ENCODE measurements at regions not wholly inside any gene's neighbourhood (a gene's known extent, or its start where the extent isn't known, plus 50 kb on each side); places are given as distances from the start of the nearest gene placed in this dataset.

DNA sequence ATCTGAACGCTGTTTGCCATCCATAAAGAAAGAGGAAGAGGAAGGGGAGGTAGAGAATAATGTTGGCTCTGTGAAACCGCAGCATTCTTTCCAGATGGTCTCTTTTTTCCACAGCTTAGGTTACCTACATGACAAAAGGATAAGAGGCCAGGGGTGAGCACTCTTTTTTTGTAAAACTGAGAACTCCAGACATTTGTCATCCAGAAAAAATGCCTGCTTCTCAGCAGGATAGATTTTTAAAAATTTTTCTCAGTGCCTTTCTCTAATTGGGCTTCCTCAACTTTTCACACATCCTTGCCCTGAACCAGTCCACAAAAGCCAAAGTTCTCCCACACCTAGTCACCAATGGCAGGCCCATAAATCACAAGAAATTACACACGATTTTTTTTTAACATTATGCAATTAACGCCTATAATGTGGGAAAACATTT is 158.1 kb upstream of the TENM3 start:
- no peaks in the 10 kb centered on the region for H4K20me1 ChIP-seq (ENCODE audit: insufficient read depth, low read length)
- dilution Hi-C loops (cut with HindIII; ENCODE audit: low sequenced_read_pairs, unreplicated experiment) (no loop called here), in situ Hi-C loops (cut with MboI; ENCODE audit: low sequenced_read_pairs) (no loop called here), intact Hi-C loops (cut with micrococcal nuclease) (no loop called here)
- DNase-seq = no peak
- H4K91ac ChIP-seq (ENCODE audit: insufficient read depth, low read depth, low read length) = no peak overlapping the region
- no peaks in the 10 kb centered on the region for H3K9me1 ChIP-seq (ENCODE audit: insufficient read depth, low read length)
- no TSS peak for BruUV-seq (replicated peaks)
- H3K79me1 ChIP-seq (ENCODE audit: low read depth in 1 of 2, low read length in 2 of 2) = no peaks in the 10 kb centered on the region
- no peak for ATAC-seq (ENCODE audit: low read depth)
- H3K23ac ChIP-seq (ENCODE audit: low read depth, low read length) = no peak overlapping the region
- no peak overlapping the region for H3K14ac ChIP-seq (replicated peaks; ENCODE audit: low read depth, low read length)
- ChIA-PET CTCF (no interaction called here), POLR2A (ENCODE audit: unreplicated experiment) (no interaction called here)
- H2BK5ac ChIP-seq (ENCODE audit: low read depth, low read length, poor library complexity, severe bottlenecking) = no peak overlapping the region
- no peak overlapping the region for H4K5ac ChIP-seq (ENCODE audit: low read depth, low read length)
- H3K18ac ChIP-seq (ENCODE audit: low read depth, low read length) = no peak overlapping the region
- TF ChIP-seq RCOR1 (IDR thresholded peaks at IDR 0.05; ENCODE audit: insufficient replicate concordance, low read length) (no peak), RAD21 (IDR thresholded peaks at IDR 0.05; ENCODE audit: low read length) (no peak), BHLHE40 (IDR thresholded peaks at IDR 0.05; ENCODE audit: low read depth, low read length) (no peak), MAZ (IDR thresholded peaks at IDR 0.05; ENCODE audit: borderline replicate concordance, low read depth, low read length) (no peak), NFE2L2 (IDR thresholded peaks at IDR 0.05; ENCODE audit: low read depth, low read length) (no peak), FOS (IDR thresholded peaks at IDR 0.05; ENCODE audit: low read depth, low read length) (no peak)
- TF ChIP-seq, protein P1, sequence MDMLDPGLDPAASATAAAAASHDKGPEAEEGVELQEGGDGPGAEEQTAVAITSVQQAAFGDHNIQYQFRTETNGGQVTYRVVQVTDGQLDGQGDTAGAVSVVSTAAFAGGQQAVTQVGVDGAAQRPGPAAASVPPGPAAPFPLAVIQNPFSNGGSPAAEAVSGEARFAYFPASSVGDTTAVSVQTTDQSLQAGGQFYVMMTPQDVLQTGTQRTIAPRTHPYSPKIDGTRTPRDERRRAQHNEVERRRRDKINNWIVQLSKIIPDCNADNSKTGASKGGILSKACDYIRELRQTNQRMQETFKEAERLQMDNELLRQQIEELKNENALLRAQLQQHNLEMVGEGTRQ (IDR thresholded peaks at IDR 0.05; ENCODE audit: low read depth, low read length) = no peak
- H2BK15ac ChIP-seq (ENCODE audit: low read depth, low read length) = no peak overlapping the region
- peaks cover 2% of the 10 kb centered on the region; the same call in 1 of the 2 replicates for H3K4me1 ChIP-seq (ENCODE audit: control insufficient read depth, insufficient read depth, low read length)
- H2BK120ac ChIP-seq (ENCODE audit: low read depth, low read length) = no peak overlapping the region
- no peaks in the 10 kb centered on the region for H3K36me3 ChIP-seq (ENCODE audit: control insufficient read depth, insufficient read depth, low read length)
- no peaks in the 10 kb centered on the region for H3K9me3 ChIP-seq (ENCODE audit: control insufficient read depth, insufficient read depth, low read length)
- H2AK5ac ChIP-seq (ENCODE audit: low read depth, low read length) = no peak overlapping the region
- H4K8ac ChIP-seq (ENCODE audit: low read depth in 2 of 2, low read length in 2 of 2) = no peak overlapping the region
- no peak overlapping the region for H3K9ac ChIP-seq (ENCODE audit: low read depth, low read length)
- H2AK9ac ChIP-seq (replicated peaks; ENCODE audit: low read depth, low read length, poor library complexity) = no peak overlapping the region
- no CpG with 5 or more reads among the region's 4 CpGs for WGBS, 2 experiments (ENCODE audit: extremely low coverage in 2 of 2, insufficient read length in 1 of 2)
- H3K4me2 ChIP-seq (ENCODE audit: low read depth, low read length) = no peak overlapping the region
- no peak overlapping the region for H2AFZ ChIP-seq (replicated peaks; ENCODE audit: low read length, poor library complexity)
- no peaks in the 10 kb centered on the region for H3K27me3 ChIP-seq (ENCODE audit: control insufficient read depth, insufficient read depth, low read length)
- H3K27ac ChIP-seq (ENCODE audit: insufficient read depth, low read length) = no peak overlapping the region
- H2BK20ac ChIP-seq (ENCODE audit: low read depth, low read length) = no peak overlapping the region
- no peak overlapping the region for H3K56ac ChIP-seq (ENCODE audit: extremely low read depth, insufficient read depth, low read length)
- H3K4ac ChIP-seq (ENCODE audit: low read depth, low read length) = no peak overlapping the region
- H3K4me3 ChIP-seq (ENCODE audit: insufficient read depth, low read depth, low read length) = no peak overlapping the region

All from IMR-90 (cell line).